ENCODE measurements at regions not wholly inside any gene's neighbourhood (a gene's known extent, or its start where the extent isn't known, plus 50 kb on each side); places are given as distances from the start of the nearest gene placed in this dataset.

DNA sequence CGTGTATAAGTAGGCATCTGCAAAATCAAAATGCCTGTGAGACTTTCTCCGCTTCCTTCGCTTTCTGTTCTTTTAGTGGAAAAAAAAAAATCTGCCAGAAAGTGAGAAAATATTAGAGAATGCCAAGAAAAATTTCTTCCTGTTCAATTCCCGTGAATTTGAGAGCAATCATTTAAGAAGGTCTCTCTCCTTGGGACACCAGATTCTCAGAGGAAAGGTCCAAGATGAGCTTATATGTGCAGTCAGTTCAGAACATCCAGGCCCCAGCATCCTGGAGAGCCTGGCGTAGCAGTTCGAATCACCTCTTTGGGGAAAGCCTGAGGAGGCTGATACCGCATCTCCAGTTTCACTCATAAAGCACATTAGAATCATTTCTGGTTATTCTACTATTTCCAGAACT lies 912.8 kb downstream of the GALC start:
- no peak for DNase-seq

GRCh38 chr14:87079416-87079815 lies 913.6 kb downstream of the GALC start:
- DNase-seq, result no peak

DNA sequence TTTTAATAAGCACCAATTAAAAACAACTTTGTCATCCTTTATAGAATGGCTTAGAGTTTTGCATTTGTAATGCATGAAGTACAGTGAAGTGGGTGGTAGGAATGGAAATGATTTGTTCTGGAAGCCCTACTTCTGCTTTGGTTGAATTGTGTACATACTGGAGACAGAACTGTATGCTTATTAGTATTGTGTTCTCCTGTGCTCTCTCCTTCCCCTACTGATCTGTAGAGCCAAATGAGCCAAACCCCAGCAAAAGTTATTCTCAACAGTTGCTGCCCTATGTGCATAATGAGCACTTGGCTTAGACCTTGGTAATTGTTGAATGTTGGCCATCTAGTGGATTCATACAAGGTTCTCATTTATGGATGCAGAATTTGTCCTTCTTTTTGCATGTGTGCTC lies 916.1 kb downstream of the GALC start:
- DNase-seq, result no peak

DNA sequence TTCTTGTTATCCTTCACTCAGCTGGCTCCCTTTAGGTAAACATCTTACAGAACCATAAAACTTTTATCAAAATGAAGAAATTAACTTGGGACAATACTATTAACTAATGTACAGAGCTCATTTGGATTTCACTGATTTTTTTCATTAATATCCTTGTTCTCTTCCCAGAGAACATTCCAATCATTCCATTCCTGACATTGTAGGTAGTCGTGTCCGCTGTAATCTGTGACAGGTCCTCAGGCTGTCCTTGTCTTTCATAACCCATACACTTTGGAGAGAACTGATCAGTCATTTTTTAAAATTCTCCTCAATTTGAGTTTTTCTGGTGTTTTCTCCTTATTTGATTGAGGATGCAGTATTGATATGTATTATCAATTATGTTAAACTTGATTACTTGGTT lies 916.8 kb downstream of the GALC start:
- DNase-seq, result no peak

GRCh38 chr14:87073880-87074570 lies 919.0 kb downstream of the GALC start:
- DNase-seq, result no peak

DNA sequence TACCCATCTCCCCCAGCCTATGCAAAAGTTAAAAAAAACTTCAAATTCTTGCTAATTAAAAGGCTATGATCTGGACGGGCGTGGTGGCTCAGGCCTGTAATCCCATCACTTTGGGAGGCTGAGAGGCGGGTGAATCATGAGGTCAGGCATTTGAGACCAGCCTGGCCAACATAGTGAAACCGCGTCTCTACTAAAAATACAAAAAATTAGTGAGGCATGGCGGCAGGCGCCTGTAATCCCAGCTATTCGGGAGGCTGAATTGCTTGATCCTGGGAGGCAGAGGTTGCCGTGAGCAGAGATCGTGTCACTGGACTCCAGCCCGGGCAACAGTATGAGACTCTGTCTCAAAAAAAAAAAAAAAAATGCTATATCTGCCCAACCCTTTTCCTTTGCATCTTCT lies 925.4 kb downstream of the GALC start:
- DNase-seq, result no peak

GRCh38 chr14:87067061-87067460 lies 925.9 kb downstream of the GALC start:
- no peak for DNase-seq

- DNase-seq, result no peak
Measured at GRCh38 chr14:87066221-87066817, 926.7 kb downstream of the GALC start.

GRCh38 chr14:87065366-87065765 lies 927.6 kb downstream of the GALC start:
- no peak for DNase-seq

GRCh38 chr14:87063181-87063580 lies 929.8 kb downstream of the GALC start:
- DNase-seq, result no peak

DNA sequence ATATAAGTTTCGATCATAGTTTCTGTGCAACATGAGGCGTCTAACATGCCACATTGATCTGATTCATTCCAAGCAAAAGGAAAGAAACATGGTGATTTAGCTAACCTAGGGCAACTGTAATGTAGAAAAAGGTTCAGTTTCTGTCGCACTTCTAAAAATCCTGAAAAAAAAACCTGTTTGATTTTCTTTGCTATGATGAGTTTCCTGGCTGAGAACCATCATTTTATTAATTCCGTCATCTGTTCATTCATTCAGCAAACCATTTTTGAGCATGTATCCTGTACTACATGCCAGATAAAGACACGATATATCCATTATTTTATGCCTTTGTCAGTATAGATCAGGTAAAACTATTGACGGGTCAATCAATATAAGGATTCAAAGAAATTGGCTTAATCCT lies 932.6 kb downstream of the GALC start:
- DNase-seq, result no peak

GRCh38 chr14:87059060-87059839 lies 933.7 kb downstream of the GALC start:
- no peak for DNase-seq

DNA sequence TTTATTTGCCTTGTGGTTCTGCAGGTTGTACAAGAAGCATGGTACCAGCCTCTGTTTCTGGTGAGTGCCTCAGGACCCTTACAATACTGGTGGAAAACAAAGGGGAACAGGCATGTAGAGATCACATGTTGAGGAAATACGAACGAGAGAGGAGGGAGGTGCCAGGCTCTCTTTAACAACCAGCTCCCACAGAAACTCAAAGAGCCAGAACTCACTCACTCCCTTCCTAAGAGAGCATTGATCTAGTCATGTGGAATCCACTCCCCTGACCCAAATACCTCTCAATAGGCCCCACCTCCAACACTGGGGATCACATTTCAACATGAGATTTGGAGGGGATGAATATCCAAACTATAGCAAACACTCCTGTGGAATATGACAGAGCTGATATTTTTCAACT lies 938.0 kb downstream of the GALC start:
- no peak for DNase-seq

GRCh38 chr14:87052646-87053225 lies 940.2 kb downstream of the GALC start:
- no peak for DNase-seq

- DNase-seq, result no peak
Measured at GRCh38 chr14:87050421-87050820, 942.6 kb downstream of the GALC start.

DNA sequence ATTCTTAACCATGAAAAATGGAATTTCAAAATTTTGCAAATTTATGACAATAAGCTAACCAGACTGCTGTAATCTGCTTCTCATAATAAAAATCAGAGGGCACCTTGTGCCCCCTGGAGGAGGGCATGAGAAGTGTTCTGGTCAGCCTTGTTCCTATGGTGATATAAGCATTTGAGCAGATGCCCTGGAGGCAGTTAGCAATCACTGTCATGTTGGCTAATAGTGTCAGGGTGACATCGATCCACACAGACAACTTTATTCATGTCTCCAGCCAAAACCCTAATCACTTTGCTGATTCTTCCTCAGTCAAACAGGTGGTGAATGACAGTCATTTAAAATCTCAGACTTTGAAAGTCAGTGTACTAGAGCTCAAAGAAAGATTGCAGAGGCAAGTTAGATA lies 943.0 kb downstream of the GALC start:
- DNase-seq, result no peak

- no peak for DNase-seq
Measured at GRCh38 chr14:87046960-87047359, 946.0 kb downstream of the GALC start.

GRCh38 chr14:87045956-87046355 lies 947.0 kb downstream of the GALC start:
- no peak for DNase-seq

DNA sequence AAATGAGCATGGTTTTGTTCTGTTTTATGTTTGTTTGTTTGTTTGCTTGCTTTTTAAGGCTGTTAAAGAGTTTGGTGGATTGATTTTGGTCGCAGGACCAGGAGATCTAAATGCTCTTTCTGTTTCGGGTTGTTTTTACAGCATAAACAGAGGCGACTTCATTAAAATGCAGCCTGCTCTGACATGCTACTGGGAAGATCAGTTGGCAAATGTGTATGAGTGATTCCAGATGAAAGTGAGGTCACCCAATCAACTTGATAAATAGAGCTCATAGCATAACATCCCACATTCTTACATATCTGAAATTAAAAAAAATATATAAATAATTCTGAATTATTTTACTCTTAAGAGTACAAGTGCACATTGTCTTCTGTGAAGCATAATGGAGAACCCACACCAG lies 947.7 kb downstream of the GALC start:
- no peak for DNase-seq

GRCh38 chr14:87044807-87045206 lies 948.2 kb downstream of the GALC start:
- no peak for DNase-seq

- DNase-seq, result no peak
Measured at GRCh38 chr14:87043667-87044200, 949.2 kb downstream of the GALC start.

- DNase-seq, result no peak
Measured at GRCh38 chr14:87042354-87042753, 950.6 kb downstream of the GALC start.

GRCh38 chr14:87041290-87042020 lies 951.5 kb downstream of the GALC start:
- DNase-seq, result no peak
